ENCODE measurements at regions not wholly inside any gene's neighbourhood (a gene's known extent, or its start where the extent isn't known, plus 50 kb on each side); places are given as distances from the start of the nearest gene placed in this dataset.
"Not testable (repeated sequence)": the region's sequence is repeated elsewhere in the genome, so short reads cannot be mapped to it uniquely, and the experiment has no call there.

DNA sequence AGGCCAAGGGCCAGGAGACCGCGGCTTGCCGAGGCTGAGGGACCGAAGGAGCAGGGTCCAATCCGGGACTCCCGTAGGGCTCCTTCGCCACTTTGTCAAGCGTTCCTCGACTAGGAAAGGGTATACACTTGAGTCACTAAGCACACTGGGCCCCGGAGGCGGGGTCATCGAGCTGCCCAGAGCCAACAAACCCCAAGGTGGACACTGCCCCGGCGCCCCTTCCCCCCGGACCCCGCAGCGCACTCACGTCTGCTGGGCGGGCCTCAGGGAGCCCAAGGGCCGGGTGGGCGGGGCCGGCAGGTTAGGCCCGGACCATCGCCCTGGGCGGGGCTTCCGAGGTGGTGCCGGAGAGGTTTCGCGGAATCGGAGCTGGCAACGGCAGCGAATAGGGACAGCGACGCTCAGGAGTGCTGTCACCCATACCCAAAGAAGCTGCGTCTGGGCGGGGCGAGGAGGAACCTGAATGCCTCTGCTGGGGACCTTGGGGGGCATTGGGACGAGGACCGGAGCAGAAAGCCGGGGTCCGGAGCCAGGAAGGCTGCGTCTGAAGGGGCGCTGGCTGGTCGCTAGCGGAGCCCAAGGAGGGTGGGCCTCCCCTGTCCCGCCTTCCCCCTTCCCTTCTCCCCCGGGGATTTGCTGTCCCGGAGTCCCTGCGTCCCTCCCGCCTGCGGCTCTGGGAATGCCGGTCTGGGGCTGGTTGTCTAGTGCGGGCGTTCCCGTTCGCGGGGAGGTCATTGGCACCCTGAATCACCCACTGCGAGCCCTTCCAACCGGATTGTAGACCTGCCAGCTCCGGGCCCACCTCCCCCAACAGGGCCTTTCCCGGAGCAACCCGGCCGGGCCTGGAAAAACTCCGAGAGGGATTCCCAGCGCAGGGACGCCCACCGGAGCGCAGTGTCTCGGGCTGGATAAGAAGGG is 118.2 kb upstream of the SMURF2 start:
- intact Hi-C loops (cut with micrococcal nuclease), result loop anchor here (5.0 kb wide), 1 partner anchor 417 kb away; no protein-coding TSS in a partner anchor

DNA sequence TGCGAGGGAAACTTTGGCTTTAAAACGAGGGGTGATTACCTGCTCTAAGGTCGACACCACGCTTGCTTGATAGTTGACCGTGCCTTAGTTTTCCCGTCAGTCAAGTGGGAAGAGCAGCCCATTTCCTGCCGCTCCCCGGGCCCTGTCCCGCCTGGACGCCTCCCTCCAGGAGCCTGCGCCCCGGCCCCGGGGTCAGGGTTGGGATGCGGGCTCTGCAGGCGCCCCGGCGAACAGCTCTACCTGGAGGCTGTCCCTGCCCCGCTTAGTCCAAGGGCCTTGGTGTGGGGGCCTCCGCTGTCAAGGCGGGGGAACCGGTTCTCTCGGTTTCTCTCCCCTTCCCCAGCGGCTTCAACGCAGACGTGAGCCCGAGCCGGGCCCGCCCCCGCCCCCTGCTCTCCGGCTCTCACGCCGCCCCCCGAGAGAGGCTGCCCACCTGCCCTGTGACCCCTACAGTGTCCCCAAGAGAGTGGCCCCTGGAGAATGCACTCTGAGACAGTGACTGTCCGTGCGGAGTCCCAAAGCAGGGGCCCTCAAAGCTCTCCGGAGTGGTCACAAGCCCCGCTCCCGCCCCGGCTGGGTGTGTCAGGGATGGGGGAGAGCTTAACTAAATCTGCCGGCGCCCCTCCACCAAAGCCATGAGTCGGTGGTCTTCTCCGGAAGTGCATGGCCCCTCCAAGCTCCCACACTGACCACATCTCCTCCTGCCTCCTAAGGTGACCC is 117.4 kb upstream of the SMURF2 start:
- FAIRE-seq (no peak), DNase-seq (ENCODE audit: low read depth, low spot score) (no peak)
- peak overlapping the region; percentile 97 for H3K9ac ChIP-seq (replicated peaks; ENCODE audit: extremely low read depth, insufficient read depth, low read length)
- BruUV-seq (replicated peaks), result no TSS peak
- H3K9me3 ChIP-seq (replicated peaks; ENCODE audit: control insufficient read depth, insufficient read depth, low read length), result no peaks in the 10 kb centered on the region
- no peaks in the 10 kb centered on the region for H3K9me1 ChIP-seq (replicated peaks; ENCODE audit: control insufficient read depth, extremely low read depth, insufficient read depth, low read length)
- TF ChIP-seq EZH2 (IDR thresholded peaks at IDR 0.05; ENCODE audit: borderline replicate concordance, low read depth, low read length, severe bottlenecking) (no peak), MYC (IDR thresholded peaks at IDR 0.05; ENCODE audit: low read depth, low read length) (no peak), POLR2AphosphoS5 (IDR thresholded peaks at IDR 0.05; ENCODE audit: insufficient read depth, low read depth, low read length) (no peak), JUN (IDR thresholded peaks at IDR 0.05; ENCODE audit: borderline replicate concordance, insufficient read depth, insufficient read length, low read depth) (no peak), POLR2A (IDR thresholded peaks at IDR 0.05; ENCODE audit: low read depth, low read length) (no peak)
- TF ChIP-seq, protein P1, sequence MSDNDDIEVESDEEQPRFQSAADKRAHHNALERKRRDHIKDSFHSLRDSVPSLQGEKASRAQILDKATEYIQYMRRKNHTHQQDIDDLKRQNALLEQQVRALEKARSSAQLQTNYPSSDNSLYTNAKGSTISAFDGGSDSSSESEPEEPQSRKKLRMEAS (IDR thresholded peaks at IDR 0.05; ENCODE audit: insufficient read depth, insufficient read length), result no peak
- H3K4me3 ChIP-seq (replicated peaks in 1 of 3; ENCODE audit: insufficient read depth in 1 of 3, low read depth in 1 of 3, low read length in 3 of 3), result peak overlapping the region; percentile 66 to 94 (median 73)
- ChIA-PET POLR2A (interaction anchor here (0.6 kb wide), 1 partner anchor 59 kb away, joined by 3 read pairs; no protein-coding TSS in a partner anchor), CTCF (interaction anchor here (1.8 kb wide), 1 partner anchor 14 kb away, joined by 4 read pairs; no protein-coding TSS in a partner anchor)
- intact Hi-C loops (cut with micrococcal nuclease) (loop anchor here (5.0 kb wide), 2 partner anchors 68 to 418 kb away; no protein-coding TSS in a partner anchor), dilution Hi-C loops (cut with MboI; ENCODE audit: extremely low pct_ligation_motif_present, low sequenced_read_pairs) (no loop called here)
- no peaks in the 10 kb centered on the region for H4K20me1 ChIP-seq (replicated peaks; ENCODE audit: control insufficient read depth, extremely low read depth, insufficient read depth, low read length)
- peak overlapping the region; percentile 53 for H3K27ac ChIP-seq (ENCODE audit: insufficient read depth, low read depth, low read length)
- peaks cover 0 to 6% of the 10 kb centered on the region in 2 experiments for H3K36me3 ChIP-seq (ENCODE audit: control insufficient read depth in 2 of 2, extremely low read depth in 1 of 2, insufficient read depth in 2 of 2, low read length in 2 of 2)
- no peaks in the 10 kb centered on the region for H3K27me3 ChIP-seq (ENCODE audit: control insufficient read depth in 2 of 2, insufficient read depth in 2 of 2, low read length in 2 of 2)
- H3K4me2 ChIP-seq (ENCODE audit: insufficient read depth, low read length), result peak overlapping the region; percentile 49
- H3K4me1 ChIP-seq (ENCODE audit: control insufficient read depth, extremely low read depth, insufficient read depth, low read length), result peaks cover 32% of the 10 kb centered on the region
- H3K79me2 ChIP-seq (ENCODE audit: control insufficient read depth, insufficient read depth, low read length), result peaks cover 30% of the 10 kb centered on the region
- no peak overlapping the region for H2AFZ ChIP-seq (ENCODE audit: low read depth, low read length)

More for the DNA sequence above, 118.2 kb upstream of the SMURF2 start:
- Histone ChIP-seq H3K36me3 (ENCODE audit: control insufficient read depth in 2 of 2, extremely low read depth in 1 of 2, insufficient read depth in 2 of 2, low read length in 2 of 2) (peaks cover 0 to 10% of the 10 kb centered on the region in 2 experiments), H2AFZ (ENCODE audit: low read depth, low read length) (peak overlapping the region; percentile 28), H3K9me1 (replicated peaks; ENCODE audit: control insufficient read depth, extremely low read depth, insufficient read depth, low read length) (no peaks in the 10 kb centered on the region), H3K27me3 (ENCODE audit: control insufficient read depth in 2 of 2, insufficient read depth in 2 of 2, low read length in 2 of 2) (no peaks in the 10 kb centered on the region), H3K4me2 (ENCODE audit: insufficient read depth, low read length) (peak overlapping the region; percentile 88), H3K9me3 (replicated peaks; ENCODE audit: control insufficient read depth, insufficient read depth, low read length) (no peaks in the 10 kb centered on the region), H3K27ac (ENCODE audit: insufficient read depth, low read depth, low read length) (peak overlapping the region; percentile 95), H3K4me1 (ENCODE audit: control insufficient read depth, extremely low read depth, insufficient read depth, low read length) (peaks cover 32% of the 10 kb centered on the region), H3K4me3 (replicated peaks in 1 of 3; ENCODE audit: insufficient read depth in 1 of 3, low read depth in 1 of 3, low read length in 3 of 3) (peak overlapping the region; percentile 66 to 94 (median 73)), H3K79me2 (ENCODE audit: control insufficient read depth, insufficient read depth, low read length) (peaks cover 30% of the 10 kb centered on the region), H3K9ac (replicated peaks; ENCODE audit: extremely low read depth, insufficient read depth, low read length) (peak overlapping the region; percentile 97), H4K20me1 (replicated peaks; ENCODE audit: control insufficient read depth, extremely low read depth, insufficient read depth, low read length) (no peaks in the 10 kb centered on the region)
- BruUV-seq (replicated peaks), result TSS peak; percentile 19
- CTCF ChIA-PET, result interaction anchor here (1.8 kb wide), 1 partner anchor 13 kb away, joined by 4 read pairs; no protein-coding TSS in a partner anchor
- TF ChIP-seq JUN (IDR thresholded peaks at IDR 0.05; ENCODE audit: borderline replicate concordance, insufficient read depth, insufficient read length, low read depth) (no peak), POLR2AphosphoS5 (IDR thresholded peaks at IDR 0.05; ENCODE audit: insufficient read depth, low read depth, low read length) (peak; percentile 51), POLR2A (IDR thresholded peaks at IDR 0.05; ENCODE audit: low read depth, low read length) (peak; percentile 55)
- POLR2A ChIA-PET, result no interaction called here
- FAIRE-seq (peak; percentile 66), DNase-seq (ENCODE audit: low read depth, low spot score) (peak; percentile 49)
- dilution Hi-C loops (cut with MboI; ENCODE audit: extremely low pct_ligation_motif_present, low sequenced_read_pairs), result no loop called here

DNA sequence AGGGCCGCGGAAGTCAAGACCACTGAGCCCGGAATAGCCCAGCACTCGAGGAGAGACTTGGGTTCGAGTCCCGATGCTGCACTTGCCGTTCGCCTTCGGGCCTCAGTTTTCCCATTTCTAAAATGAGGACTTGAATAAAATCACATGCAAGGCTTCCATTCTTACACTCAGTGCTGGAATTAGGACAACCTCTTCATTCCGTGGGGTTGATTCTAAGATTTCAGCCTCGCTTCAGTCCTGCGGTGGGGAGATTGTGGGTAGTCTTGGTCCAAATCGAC is 116.9 kb upstream of the SMURF2 start:
- peaks cover 34% of the 10 kb centered on the region for H3K4me1 ChIP-seq (ENCODE audit: control insufficient read depth, extremely low read depth, insufficient read depth, low read length)
- H3K4me2 ChIP-seq (ENCODE audit: insufficient read depth, low read length); FAIRE-seq; H3K36me3 ChIP-seq (ENCODE audit: control insufficient read depth in 2 of 2, extremely low read depth in 1 of 2, insufficient read depth in 2 of 2, low read length in 2 of 2); BruUV-seq (replicated peaks); H3K9me1 ChIP-seq (replicated peaks; ENCODE audit: control insufficient read depth, extremely low read depth, insufficient read depth, low read length); POLR2A ChIA-PET; CTCF ChIA-PET; H3K4me3 ChIP-seq (replicated peaks in 1 of 3; ENCODE audit: insufficient read depth in 1 of 3, low read depth in 1 of 3, low read length in 3 of 3); H2AFZ ChIP-seq (ENCODE audit: low read depth, low read length); H3K9me3 ChIP-seq (replicated peaks; ENCODE audit: control insufficient read depth, insufficient read depth, low read length); H3K27me3 ChIP-seq (ENCODE audit: control insufficient read depth in 2 of 2, insufficient read depth in 2 of 2, low read length in 2 of 2); H4K20me1 ChIP-seq (replicated peaks; ENCODE audit: control insufficient read depth, extremely low read depth, insufficient read depth, low read length); H3K9ac ChIP-seq (replicated peaks; ENCODE audit: extremely low read depth, insufficient read depth, low read length); dilution Hi-C loops (cut with MboI; ENCODE audit: extremely low pct_ligation_motif_present, low sequenced_read_pairs); H3K27ac ChIP-seq (ENCODE audit: insufficient read depth, low read depth, low read length); DNase-seq (ENCODE audit: low read depth, low spot score): not testable (repeated sequence)
- H3K79me2 ChIP-seq (ENCODE audit: control insufficient read depth, insufficient read depth, low read length), result peaks cover 30% of the 10 kb centered on the region
- intact Hi-C loops (cut with micrococcal nuclease), result loop anchor here (5.0 kb wide), 1 partner anchor 68 kb away; no protein-coding TSS in a partner anchor

All from endothelial cell of umbilical vein (primary cell).